SK-N-SH (cell line): ENCODE measurements at regions not wholly inside any gene's neighbourhood (a gene's known extent, or its start where the extent isn't known, plus 50 kb on each side); places are given as distances from the start of the nearest gene placed in this dataset.
A peak's percentile ranks its signal among the peaks of the same experiment; 100 is the strongest.

ENCODE experiments used
- CTCF ChIA-PET: fragments of 300-600, 350-600 bp; formaldehyde crosslinking; extraction: SDS; loops from one replicate; lab custom pipeline; 2021; lab: Yijun Ruan, JAX
- POLR2A ChIA-PET: fragments of 350-600 bp; sonication (Branson Sonifier 250); formaldehyde crosslinking; extraction: SDS; loops from one replicate; lab custom pipeline; 2020; ENCODE audit warnings: antibody characterized with exemption, inconsistent platforms; lab: Yijun Ruan, JAX
- DNase-seq: peaks from one replicate; pipeline ENCODE4 v3.0.0; 2012
- H2AFZ ChIP-seq: fragments of 200-600 bp; sonication (generic); 2 replicates; pipeline ENCODE4 v1.8.1; 2016; ENCODE audit warnings: antibody characterized with exemption, mild to moderate bottlenecking, low read depth
- H3F3A ChIP-seq: fragments of 200-600 bp; sonication (generic); replicated peaks from 2 replicates; pipeline ENCODE3; 2016; ENCODE audit warnings: antibody characterized with exemption, mild to moderate bottlenecking; ENCODE audit not compliant: insufficient read depth
- H3K27ac ChIP-seq, 2 experiments: fragments of 200-500 bp in 1 of 2; fragments of 200-600 bp in 1 of 2; sonication (Bioruptor generic) in 1 of 2; sonication (generic), shearing (Covaris generic) in 1 of 2; 2 replicates each; pipeline versions ENCODE4 v1.5.1 to v1.6.1; 2014 to 2016; ENCODE audit warnings: low read depth in 2 of 2, inconsistent platforms in 1 of 2, low read length in 1 of 2, mild to moderate bottlenecking in 1 of 2, mixed read lengths in 1 of 2
- H3K27me3 ChIP-seq: fragments of 200-600 bp; sonication (generic), shearing (Covaris generic); 2 replicates; pipeline ENCODE4 v1.6.1; 2016; ENCODE audit warnings: mixed run types; ENCODE audit not compliant: insufficient read depth
- H3K36me3 ChIP-seq, 2 experiments: fragments of 200-500 bp in 1 of 2; fragments of 200-600 bp in 1 of 2; sonication (Bioruptor generic) in 1 of 2; sonication (generic) in 1 of 2; replicated peaks in 1 of 2; 2 replicates each; pipeline versions ENCODE3 to v1.5.1; 2014 to 2016; ENCODE audit warnings: low read length in 1 of 2, mild to moderate bottlenecking in 1 of 2; ENCODE audit not compliant: insufficient read depth in 2 of 2, control insufficient read depth in 1 of 2
- H3K4me1 ChIP-seq, 2 experiments: fragments of 200-500 bp in 1 of 2; fragments of 200-600 bp in 1 of 2; sonication (Bioruptor generic) in 1 of 2; sonication (generic), shearing (Covaris generic) in 1 of 2; 2 replicates each; pipeline versions ENCODE4 v1.5.1 to v1.6.1; 2014 to 2016; ENCODE audit warnings: low read depth in 1 of 2, low read length in 1 of 2, mixed run types in 1 of 2; ENCODE audit not compliant: insufficient read depth in 2 of 2, control insufficient read depth in 1 of 2
- H3K4me2 ChIP-seq: fragments of 200-600 bp; sonication (generic), shearing (Covaris generic); 2 replicates; pipeline ENCODE4 v1.6.1; 2017; ENCODE audit warnings: mixed run types
- H3K4me3 ChIP-seq, 2 experiments: fragments of 200-500 bp in 1 of 2; fragments of 200-600 bp in 1 of 2; sonication (Bioruptor generic) in 1 of 2; sonication (generic), shearing (Covaris generic) in 1 of 2; 2 replicates each; pipeline versions ENCODE4 v1.5.1 to v1.8.1; 2014 to 2016; ENCODE audit warnings: low read depth in 2 of 2, inconsistent platforms in 1 of 2, low read length in 1 of 2, mild to moderate bottlenecking in 1 of 2, mixed read lengths in 1 of 2, moderate library complexity in 1 of 2
- H3K79me2 ChIP-seq: fragments of 200-600 bp; sonication (generic); 2 replicates; pipeline ENCODE4 v1.8.1; 2017; ENCODE audit warnings: mild to moderate bottlenecking; ENCODE audit not compliant: insufficient read depth
- H3K9ac ChIP-seq: fragments of 200-600 bp; sonication (generic); 2 replicates; pipeline ENCODE4 v1.6.1; 2017; ENCODE audit warnings: mixed run types
- H3K9me2 ChIP-seq: fragments of 200-600 bp; sonication (generic); 2 replicates; pipeline ENCODE4 v1.6.1; 2017; ENCODE audit warnings: mixed run types
- H3K9me3 ChIP-seq: fragments of 200-600 bp; sonication (generic); 2 replicates; pipeline ENCODE4 v1.6.1; 2017; ENCODE audit warnings: mixed run types, mild to moderate bottlenecking, moderate library complexity
- H4K20me1 ChIP-seq: fragments of 200-600 bp; sonication (generic); 2 replicates; pipeline ENCODE4 v1.6.1; 2017; ENCODE audit warnings: mild to moderate bottlenecking, mixed run types; ENCODE audit not compliant: insufficient read depth
- CTCF ChIP-seq: fragments of 200-600 bp; sonication (generic); IDR thresholded peaks from 2 replicates; pipeline ENCODE4 v1.6.1; 2017; ENCODE audit warnings: antibody characterized with exemption, mild to moderate bottlenecking, moderate library complexity
- EP300 ChIP-seq, 2 experiments: IDR thresholded peaks; 2 replicates each; pipeline versions ENCODE4 v1.4.0 to v1.6.1; 2012; ENCODE audit warnings: borderline replicate concordance in 1 of 2, low read depth in 1 of 2, low read length in 1 of 2
- EZH2phosphoT487 ChIP-seq: fragments of 200-600 bp; sonication (generic); IDR thresholded peaks from 2 replicates; pipeline ENCODE4 v1.6.1; 2017; ENCODE audit warnings: low read depth, mixed run types, mild to moderate bottlenecking, antibody characterized with exemption, moderate library complexity, borderline replicate concordance
- FOXM1 ChIP-seq: IDR thresholded peaks from 2 replicates; pipeline ENCODE4 v1.4.0; 2012; ENCODE audit warnings: low read depth, mild to moderate bottlenecking
- IRF3 ChIP-seq: fragments of 150-350 bp; IDR thresholded peaks from 2 replicates; pipeline ENCODE4 v1.6.1; 2016; ENCODE audit warnings: mild to moderate bottlenecking, low read depth, low read length
- NFIC ChIP-seq: IDR thresholded peaks from 2 replicates; pipeline ENCODE4 v1.4.0; 2012; ENCODE audit warnings: borderline replicate concordance
- NRF1 ChIP-seq: IDR thresholded peaks from 2 replicates; pipeline ENCODE4 v1.6.1; 2012; ENCODE audit warnings: low read depth, mild to moderate bottlenecking, low read length
- PBX3 ChIP-seq: IDR thresholded peaks from 2 replicates; pipeline ENCODE4; 2012
- POLR2AphosphoS5 ChIP-seq: IDR thresholded peaks from 2 replicates; pipeline ENCODE4 v1.6.1; 2012; ENCODE audit warnings: low read depth, low read length
- REST ChIP-seq: IDR thresholded peaks from 2 replicates; pipeline ENCODE4 v1.6.1; 2012; ENCODE audit warnings: mild to moderate bottlenecking, low read depth, low read length, moderate library complexity
- RFX5 ChIP-seq: IDR thresholded peaks from 2 replicates; pipeline ENCODE4 v1.6.1; 2012; ENCODE audit warnings: mild to moderate bottlenecking, improper control_type of control experiment, low read length
- TCF12 ChIP-seq: IDR thresholded peaks from 2 replicates; pipeline ENCODE4 v1.4.0; 2012
- USF2 ChIP-seq: fragments of 150-350 bp; IDR thresholded peaks from 2 replicates; pipeline ENCODE4 v1.6.1; 2017; ENCODE audit warnings: antibody characterized with exemption, low read length, low read depth, borderline replicate concordance
- YY1 ChIP-seq: IDR thresholded peaks from 2 replicates; pipeline ENCODE4 v1.4.0; 2012; ENCODE audit warnings: low read depth, mild to moderate bottlenecking
- ZBTB33 ChIP-seq: IDR thresholded peaks from 2 replicates; pipeline ENCODE4 v1.4.0; 2012; ENCODE audit warnings: low read depth, borderline replicate concordance
- WGBS: methylation state at CpG from one replicate; pipeline ENCODE4 v1.1.6; 2017; ENCODE audit warnings: low lambda C conversion rate; 5-methylcytosine and 5-hydroxymethylcytosine counted together

GRCh38 chr2:21406386-21406785 is 282.6 kb downstream of the TDRD15 start:
- Histone ChIP-seq H3K36me3 (no peaks in the 10 kb centered on the region), H3K79me2 (no peaks in the 10 kb centered on the region), H3K4me2 (no peak overlapping the region), H4K20me1 (no peaks in the 10 kb centered on the region), H3K4me1 (peaks cover 0 to 19% of the 10 kb centered on the region in 2 experiments; a peak in 2 of 4 replicates), H3K27ac (no peak overlapping the region), H3K9ac (no peak overlapping the region), H3K4me3 (no peak overlapping the region), H3K9me3 (no peaks in the 10 kb centered on the region), H3K27me3 (no peaks in the 10 kb centered on the region), H3K9me2 (no peaks in the 10 kb centered on the region), H3F3A (no peaks in the 10 kb centered on the region), H2AFZ (no peak overlapping the region)
- no peak for DNase-seq
- ChIA-PET CTCF (interaction anchor here (0.8 to 2.1 kb wide), 7 partner anchors 10 to 124 kb away, joined by 3 to 13 read pairs (median 4); no protein-coding TSS in a partner anchor), POLR2A (interaction anchor here (0.9 to 1.1 kb wide), 2 partner anchors 25 to 227 kb away, joined by 4 read pairs; no protein-coding TSS in a partner anchor)
- WGBS, result 25% methylated on average over 1 of the region's 1 CpG
- no peak for TF ChIP-seq EP300 (IDR thresholded peaks at IDR 0.05; ENCODE audit: borderline replicate concordance in 1 of 2, low read depth in 1 of 2, low read length in 1 of 2)
- TF ChIP-seq IRF3, result no peak

GRCh38 chr2:21406911-21407310 is 283.1 kb downstream of the TDRD15 start:
- no peak overlapping the region for H3K9ac ChIP-seq
- no peaks in the 10 kb centered on the region for H3K27me3 ChIP-seq
- no peaks in the 10 kb centered on the region for H3K36me3 ChIP-seq
- 5% methylated on average over 3 of the region's 3 CpGs for WGBS
- DNase-seq, result peak; percentile 31
- H2AFZ ChIP-seq, result no peak overlapping the region
- POLR2A ChIA-PET, result interaction anchor here (0.9 to 1.1 kb wide), 2 partner anchors 24 to 226 kb away, joined by 4 read pairs; no protein-coding TSS in a partner anchor
- H3K9me3 ChIP-seq, result no peaks in the 10 kb centered on the region
- H3K27ac ChIP-seq, result no peak overlapping the region
- no peak overlapping the region for H3K4me2 ChIP-seq
- no peaks in the 10 kb centered on the region for H3K79me2 ChIP-seq
- H3K4me3 ChIP-seq, result no peak overlapping the region
- no peaks in the 10 kb centered on the region for H4K20me1 ChIP-seq
- H3F3A ChIP-seq, result no peaks in the 10 kb centered on the region
- CTCF ChIA-PET, result interaction anchor here (0.9 to 2.1 kb wide), 5 partner anchors 10 to 125 kb away, joined by 3 to 13 read pairs (median 4); no protein-coding TSS in a partner anchor
- no peaks in the 10 kb centered on the region for H3K9me2 ChIP-seq
- peaks cover 0 to 19% of the 10 kb centered on the region in 2 experiments; a peak in 2 of 4 replicates for H3K4me1 ChIP-seq
- no peak for TF ChIP-seq REST
- TF ChIP-seq EZH2phosphoT487, result no peak
- TF ChIP-seq POLR2AphosphoS5, result no peak
- TF ChIP-seq NFIC, result no peak
- peak; percentile 90 for TF ChIP-seq RFX5
- no peak for TF ChIP-seq FOXM1
- TF ChIP-seq NRF1, result no peak
- TF ChIP-seq USF2, result no peak
- TF ChIP-seq ZBTB33, result no peak
- TF ChIP-seq CTCF, result no peak
- no peak for TF ChIP-seq TCF12
- no peak for TF ChIP-seq PBX3
- TF ChIP-seq EP300 (IDR thresholded peaks at IDR 0.05; ENCODE audit: borderline replicate concordance in 1 of 2, low read depth in 1 of 2, low read length in 1 of 2), result peak in 1 of 2 experiments; percentile 83; a peak in 2 of 4 replicates
- TF ChIP-seq YY1, result no peak
